ENCODE measurements at regions not wholly inside any gene's neighbourhood (a gene's known extent, or its start where the extent isn't known, plus 50 kb on each side); places are given as distances from the start of the nearest gene placed in this dataset.

DNA sequence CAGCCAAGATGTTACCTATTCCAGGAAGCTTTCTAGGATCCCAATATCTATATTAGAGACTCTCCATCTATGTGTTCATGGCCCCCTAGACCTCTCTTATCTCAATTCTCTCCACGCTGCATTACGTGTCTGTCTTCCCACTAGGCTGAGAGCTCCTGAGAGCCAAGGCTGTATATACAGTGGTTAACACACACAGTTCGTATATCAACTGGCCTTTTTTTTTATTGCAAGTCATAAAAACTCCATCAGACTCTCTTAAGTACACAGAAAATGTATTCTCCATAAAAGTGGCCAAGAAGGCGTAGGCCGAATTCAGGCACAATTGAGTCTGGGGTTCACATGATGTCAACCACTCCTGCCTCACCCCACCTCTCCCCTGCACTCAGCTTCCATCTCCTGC, 115.9 kb downstream of the TRIM29 start:
- Mint-ChIP-seq H3K27me3 (peaks cover 16% of the 10 kb centered on the region), H3K4me3 (ENCODE audit: low read depth) (no peak overlapping the region), H3K4me1 (ENCODE audit: low read depth) (no peaks in the 10 kb centered on the region), H3K36me3 (ENCODE audit: insufficient read depth) (no peaks in the 10 kb centered on the region), H3K27ac (no peak overlapping the region), H3K9me3 (ENCODE audit: low read depth) (no peaks in the 10 kb centered on the region)
- TF ChIP-seq, protein P1, sequence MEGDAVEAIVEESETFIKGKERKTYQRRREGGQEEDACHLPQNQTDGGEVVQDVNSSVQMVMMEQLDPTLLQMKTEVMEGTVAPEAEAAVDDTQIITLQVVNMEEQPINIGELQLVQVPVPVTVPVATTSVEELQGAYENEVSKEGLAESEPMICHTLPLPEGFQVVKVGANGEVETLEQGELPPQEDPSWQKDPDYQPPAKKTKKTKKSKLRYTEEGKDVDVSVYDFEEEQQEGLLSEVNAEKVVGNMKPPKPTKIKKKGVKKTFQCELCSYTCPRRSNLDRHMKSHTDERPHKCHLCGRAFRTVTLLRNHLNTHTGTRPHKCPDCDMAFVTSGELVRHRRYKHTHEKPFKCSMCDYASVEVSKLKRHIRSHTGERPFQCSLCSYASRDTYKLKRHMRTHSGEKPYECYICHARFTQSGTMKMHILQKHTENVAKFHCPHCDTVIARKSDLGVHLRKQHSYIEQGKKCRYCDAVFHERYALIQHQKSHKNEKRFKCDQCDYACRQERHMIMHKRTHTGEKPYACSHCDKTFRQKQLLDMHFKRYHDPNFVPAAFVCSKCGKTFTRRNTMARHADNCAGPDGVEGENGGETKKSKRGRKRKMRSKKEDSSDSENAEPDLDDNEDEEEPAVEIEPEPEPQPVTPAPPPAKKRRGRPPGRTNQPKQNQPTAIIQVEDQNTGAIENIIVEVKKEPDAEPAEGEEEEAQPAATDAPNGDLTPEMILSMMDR (IDR thresholded peaks at IDR 0.05; ENCODE audit: unreplicated experiment) = no peak
- DNase-seq (ENCODE audit: low spot score, unreplicated experiment) = no peak

DNA sequence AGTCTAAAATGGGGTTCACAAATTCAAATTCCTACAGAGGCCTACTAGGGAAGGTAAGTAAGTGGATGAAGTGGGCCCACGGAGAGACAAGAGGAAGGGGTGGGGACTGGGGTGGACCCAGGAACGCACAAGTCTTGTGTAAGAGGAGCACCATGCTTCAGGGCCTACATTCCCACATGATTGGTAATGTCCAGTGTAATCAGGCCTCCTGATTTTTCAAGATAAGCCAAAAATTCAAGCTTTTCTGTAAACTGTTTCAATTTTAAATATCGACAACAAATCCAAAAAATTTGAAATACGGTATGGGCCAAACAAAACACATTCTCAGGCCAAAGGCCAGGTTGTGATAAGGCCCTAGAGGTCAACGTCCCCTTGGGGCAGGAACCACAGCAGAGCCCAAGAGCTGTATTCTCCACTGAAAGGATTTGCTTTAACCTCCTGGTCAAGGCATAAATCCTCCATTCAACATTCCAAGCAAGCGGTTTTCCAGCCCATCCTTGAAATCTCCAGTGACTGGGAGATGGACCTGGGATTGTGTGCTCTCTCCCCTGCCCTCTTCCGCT, 116.4 kb downstream of the TRIM29 start:
- Mint-ChIP-seq H3K36me3 (ENCODE audit: insufficient read depth) (no peaks in the 10 kb centered on the region), H3K9me3 (ENCODE audit: low read depth) (no peaks in the 10 kb centered on the region), H3K27me3 (peaks cover 20% of the 10 kb centered on the region), H3K4me1 (ENCODE audit: low read depth) (no peaks in the 10 kb centered on the region), H3K27ac (no peak overlapping the region), H3K4me3 (ENCODE audit: low read depth) (no peak overlapping the region)
- TF ChIP-seq, protein P1 (IDR thresholded peaks at IDR 0.05; ENCODE audit: unreplicated experiment) = no peak
- DNase-seq (ENCODE audit: low spot score, unreplicated experiment) = no peak

DNA sequence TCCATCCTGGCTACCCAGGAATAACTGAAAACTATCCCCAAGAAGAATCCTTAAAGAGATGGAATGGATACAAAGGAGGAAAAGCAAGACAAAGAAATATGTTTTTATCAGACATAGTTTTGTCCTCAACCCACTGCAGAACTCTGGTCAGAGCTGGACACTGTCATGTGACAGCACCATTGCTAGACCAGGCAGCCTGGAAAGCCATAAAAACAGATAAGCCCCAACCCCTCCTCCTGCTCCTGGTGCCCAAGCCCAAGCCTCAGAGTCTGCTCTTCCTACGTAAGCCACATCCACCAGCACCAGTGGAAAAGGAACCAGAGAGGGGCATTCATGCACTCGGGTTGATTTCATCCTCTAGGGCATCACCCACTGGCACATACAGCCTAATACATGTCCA, 116.9 kb downstream of the TRIM29 start:
- Mint-ChIP-seq H3K4me3 (ENCODE audit: low read depth) (no peak overlapping the region), H3K27me3 (peaks cover 25% of the 10 kb centered on the region), H3K9me3 (ENCODE audit: low read depth) (no peaks in the 10 kb centered on the region), H3K4me1 (ENCODE audit: low read depth) (no peaks in the 10 kb centered on the region), H3K36me3 (ENCODE audit: insufficient read depth) (no peaks in the 10 kb centered on the region), H3K27ac (no peak overlapping the region)
- TF ChIP-seq, protein P1 (IDR thresholded peaks at IDR 0.05; ENCODE audit: unreplicated experiment) = no peak
- no peak for DNase-seq (ENCODE audit: low spot score, unreplicated experiment)

DNA sequence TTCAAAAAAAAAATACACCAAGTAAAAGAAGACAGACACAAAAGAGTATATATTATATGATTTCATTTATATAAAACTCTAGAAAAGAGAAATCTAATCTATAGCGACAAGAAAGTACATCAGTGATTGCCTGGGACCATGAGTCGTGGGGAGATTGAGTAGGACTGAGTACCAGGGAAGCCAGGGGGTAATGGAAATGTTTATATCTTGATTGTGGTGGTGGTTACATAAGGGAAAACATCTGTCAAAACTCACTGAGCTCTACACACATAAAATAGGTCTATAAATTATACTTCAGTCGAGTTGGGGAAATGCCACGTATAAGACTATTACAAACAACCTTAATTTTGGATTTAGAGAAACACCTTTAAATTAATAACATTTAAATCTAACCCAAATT, 117.4 kb downstream of the TRIM29 start:
- DNase-seq (ENCODE audit: low spot score, unreplicated experiment) = no peak
- Mint-ChIP-seq H3K27ac (no peak overlapping the region), H3K4me3 (ENCODE audit: low read depth) (no peak overlapping the region), H3K4me1 (ENCODE audit: low read depth) (no peaks in the 10 kb centered on the region), H3K27me3 (peaks cover 30% of the 10 kb centered on the region), H3K9me3 (ENCODE audit: low read depth) (no peaks in the 10 kb centered on the region), H3K36me3 (ENCODE audit: insufficient read depth) (no peaks in the 10 kb centered on the region)
- TF ChIP-seq, protein P1 (IDR thresholded peaks at IDR 0.05; ENCODE audit: unreplicated experiment) = no peak

DNA sequence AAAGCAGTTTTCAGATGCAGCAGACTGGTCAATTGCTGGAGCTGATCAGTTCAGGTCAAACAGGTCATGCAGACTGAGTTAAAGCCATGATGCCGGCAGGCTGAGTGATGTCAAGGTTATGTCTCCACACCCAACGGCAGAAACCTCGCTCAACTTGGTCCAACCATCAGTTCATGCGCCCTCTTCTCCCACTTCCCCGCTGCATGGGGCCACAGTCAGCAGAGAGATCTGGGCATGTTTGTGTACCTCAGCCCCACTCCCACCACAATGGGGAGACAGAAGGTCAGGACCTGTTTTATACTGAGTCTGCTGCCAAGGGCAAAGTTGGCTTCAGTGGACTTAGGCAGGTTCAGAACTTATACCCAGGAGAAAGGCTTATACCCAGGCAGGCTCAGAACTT, 118.7 kb downstream of the TRIM29 start:
- peaks cover 42% of the 10 kb centered on the region for H3K27me3 Mint-ChIP-seq
- TF ChIP-seq, protein P1 (IDR thresholded peaks at IDR 0.05; ENCODE audit: unreplicated experiment) = no peak
- DNase-seq (ENCODE audit: low spot score, unreplicated experiment) = no peak
- no peaks in the 10 kb centered on the region for H3K9me3 Mint-ChIP-seq (ENCODE audit: low read depth)
- no peak overlapping the region for H3K4me3 Mint-ChIP-seq (ENCODE audit: low read depth)
- no peak overlapping the region for H3K27ac Mint-ChIP-seq
- H3K4me1 Mint-ChIP-seq (ENCODE audit: low read depth) = no peaks in the 10 kb centered on the region
- H3K36me3 Mint-ChIP-seq (ENCODE audit: insufficient read depth) = no peaks in the 10 kb centered on the region
